ENCODE measurements at regions not wholly inside any gene's neighbourhood (a gene's known extent, or its start where the extent isn't known, plus 50 kb on each side); places are given as distances from the start of the nearest gene placed in this dataset.

DNA sequence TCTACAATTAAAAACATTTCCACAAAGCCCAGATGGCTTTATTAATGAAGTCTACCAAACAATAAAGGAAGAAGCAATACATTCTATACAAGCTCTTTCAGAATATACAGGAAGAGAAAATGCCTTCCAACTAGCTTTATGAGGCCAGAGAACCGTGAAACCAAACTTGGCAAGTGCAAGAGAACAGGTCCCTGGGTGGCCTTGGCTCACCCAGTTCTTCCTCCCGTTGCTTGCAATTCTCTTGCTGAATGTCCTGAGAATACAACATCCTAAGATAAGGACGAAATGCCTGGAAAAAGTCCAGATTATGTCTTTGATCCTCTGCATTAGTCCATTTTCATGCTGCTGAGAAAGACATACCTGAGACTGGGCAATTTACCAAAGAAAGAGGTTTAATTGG, 204.9 kb downstream of the MAD2L1 start:
- Histone ChIP-seq H3K4me1 (ENCODE audit: insufficient read depth, low read length, poor library complexity, severe bottlenecking) (no peaks in the 10 kb centered on the region), H2AFZ (ENCODE audit: low read length) (no peak overlapping the region)
- no peak for TF ChIP-seq EZH2phosphoT487 (IDR thresholded peaks at IDR 0.05; ENCODE audit: borderline replicate concordance)
- TF ChIP-seq, protein P1, sequence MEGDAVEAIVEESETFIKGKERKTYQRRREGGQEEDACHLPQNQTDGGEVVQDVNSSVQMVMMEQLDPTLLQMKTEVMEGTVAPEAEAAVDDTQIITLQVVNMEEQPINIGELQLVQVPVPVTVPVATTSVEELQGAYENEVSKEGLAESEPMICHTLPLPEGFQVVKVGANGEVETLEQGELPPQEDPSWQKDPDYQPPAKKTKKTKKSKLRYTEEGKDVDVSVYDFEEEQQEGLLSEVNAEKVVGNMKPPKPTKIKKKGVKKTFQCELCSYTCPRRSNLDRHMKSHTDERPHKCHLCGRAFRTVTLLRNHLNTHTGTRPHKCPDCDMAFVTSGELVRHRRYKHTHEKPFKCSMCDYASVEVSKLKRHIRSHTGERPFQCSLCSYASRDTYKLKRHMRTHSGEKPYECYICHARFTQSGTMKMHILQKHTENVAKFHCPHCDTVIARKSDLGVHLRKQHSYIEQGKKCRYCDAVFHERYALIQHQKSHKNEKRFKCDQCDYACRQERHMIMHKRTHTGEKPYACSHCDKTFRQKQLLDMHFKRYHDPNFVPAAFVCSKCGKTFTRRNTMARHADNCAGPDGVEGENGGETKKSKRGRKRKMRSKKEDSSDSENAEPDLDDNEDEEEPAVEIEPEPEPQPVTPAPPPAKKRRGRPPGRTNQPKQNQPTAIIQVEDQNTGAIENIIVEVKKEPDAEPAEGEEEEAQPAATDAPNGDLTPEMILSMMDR (conservative IDR thresholded peaks at IDR 0.05; ENCODE audit: low read length): no peak

DNA sequence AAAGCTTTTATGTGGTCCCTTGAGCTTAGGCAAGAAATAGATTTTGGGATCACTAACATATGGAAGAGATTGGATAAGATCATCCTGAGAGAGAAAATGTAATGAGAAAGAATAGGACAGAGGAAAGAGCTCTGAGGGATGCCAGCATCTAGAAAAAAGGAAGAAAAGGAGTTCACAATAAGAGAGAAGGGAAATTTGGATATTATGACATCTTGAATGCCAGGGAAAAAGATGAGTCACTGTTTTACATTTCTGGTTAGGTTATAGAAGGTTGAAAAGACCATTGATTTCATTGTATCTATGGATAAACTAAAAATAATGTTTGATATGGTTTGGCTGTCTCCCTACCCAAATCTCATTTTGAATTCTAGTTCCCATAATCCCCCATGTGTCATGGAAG, 208.5 kb downstream of the MAD2L1 start:
- Histone ChIP-seq H3K9ac (ENCODE audit: low read depth, low read length, poor library complexity, severe bottlenecking) (no peak overlapping the region), H3K36me3 (ENCODE audit: insufficient read depth, low read length) (no peaks in the 10 kb centered on the region), H4K20me1 (ENCODE audit: insufficient read depth, low read length, poor library complexity, severe bottlenecking) (no peaks in the 10 kb centered on the region), H3F3A (ENCODE audit: low read depth) (no peaks in the 10 kb centered on the region), H3K4me2 (ENCODE audit: low read depth, low read length, poor library complexity, severe bottlenecking) (no peak overlapping the region), H3K27me3 (ENCODE audit: insufficient read depth, low read length, poor library complexity, severe bottlenecking) (no peaks in the 10 kb centered on the region), H3K9me2 (replicated peaks; ENCODE audit: low read depth, low read length) (no peaks in the 10 kb centered on the region), H3K9me3 (ENCODE audit: insufficient read depth, low read depth, low read length) (no peaks in the 10 kb centered on the region), H3K4me1 (ENCODE audit: insufficient read depth, low read length, poor library complexity, severe bottlenecking) (no peaks in the 10 kb centered on the region), H3K4me3 (ENCODE audit: low read length, poor library complexity, severe bottlenecking) (no peak overlapping the region), H3K79me2 (ENCODE audit: insufficient read depth, low read length) (no peaks in the 10 kb centered on the region), H2AFZ (ENCODE audit: low read length) (no peak overlapping the region)
- TF ChIP-seq EZH2phosphoT487 (IDR thresholded peaks at IDR 0.05; ENCODE audit: borderline replicate concordance): no peak
- TF ChIP-seq, protein P1 (conservative IDR thresholded peaks at IDR 0.05; ENCODE audit: low read length): no peak

More for the DNA sequence above, 204.9 kb downstream of the MAD2L1 start:
- no peak overlapping the region for H3K9ac ChIP-seq (ENCODE audit: low read depth, low read length, poor library complexity, severe bottlenecking)
- no peak overlapping the region for H3K4me3 ChIP-seq (ENCODE audit: low read length, poor library complexity, severe bottlenecking)
- H3K4me2 ChIP-seq (ENCODE audit: low read depth, low read length, poor library complexity, severe bottlenecking): no peak overlapping the region
- H3F3A ChIP-seq (ENCODE audit: low read depth): no peaks in the 10 kb centered on the region
- H4K20me1 ChIP-seq (ENCODE audit: insufficient read depth, low read length, poor library complexity, severe bottlenecking): no peaks in the 10 kb centered on the region
- H3K9me2 ChIP-seq (replicated peaks; ENCODE audit: low read depth, low read length): no peaks in the 10 kb centered on the region
- no peaks in the 10 kb centered on the region for H3K9me3 ChIP-seq (ENCODE audit: insufficient read depth, low read depth, low read length)
- H3K79me2 ChIP-seq (ENCODE audit: insufficient read depth, low read length): no peaks in the 10 kb centered on the region
- no peaks in the 10 kb centered on the region for H3K27me3 ChIP-seq (ENCODE audit: insufficient read depth, low read length, poor library complexity, severe bottlenecking)
- H3K36me3 ChIP-seq (ENCODE audit: insufficient read depth, low read length): no peaks in the 10 kb centered on the region

DNA sequence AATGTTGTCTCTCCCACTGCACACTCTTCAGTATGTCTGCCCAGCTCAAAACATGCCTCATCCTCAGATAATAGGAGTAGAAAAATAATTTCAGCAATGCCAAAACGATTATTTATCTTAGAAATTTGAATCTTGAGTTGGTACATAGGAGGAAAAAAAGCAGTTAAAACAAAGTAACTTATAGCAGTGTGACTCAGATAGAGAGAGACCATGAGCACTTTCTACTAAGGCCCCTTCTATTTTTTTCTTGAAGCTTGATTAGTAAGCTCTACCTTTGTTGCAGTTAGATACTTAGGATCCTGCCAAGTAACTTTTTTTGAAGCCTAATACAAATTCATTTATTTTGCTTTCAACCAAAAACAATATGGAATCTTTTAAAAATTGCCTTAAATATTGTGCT, 212.3 kb downstream of the MAD2L1 start:
- Histone ChIP-seq H2AFZ (ENCODE audit: low read length) (no peak overlapping the region), H3K9me2 (replicated peaks; ENCODE audit: low read depth, low read length) (no peaks in the 10 kb centered on the region), H3K4me1 (ENCODE audit: insufficient read depth, low read length, poor library complexity, severe bottlenecking) (no peaks in the 10 kb centered on the region), H3K27me3 (ENCODE audit: insufficient read depth, low read length, poor library complexity, severe bottlenecking) (no peaks in the 10 kb centered on the region), H3K9me3 (ENCODE audit: insufficient read depth, low read depth, low read length) (no peaks in the 10 kb centered on the region), H3K4me2 (ENCODE audit: low read depth, low read length, poor library complexity, severe bottlenecking) (no peak overlapping the region), H4K20me1 (ENCODE audit: insufficient read depth, low read length, poor library complexity, severe bottlenecking) (no peaks in the 10 kb centered on the region), H3F3A (ENCODE audit: low read depth) (no peaks in the 10 kb centered on the region), H3K4me3 (ENCODE audit: low read length, poor library complexity, severe bottlenecking) (no peak overlapping the region), H3K79me2 (ENCODE audit: insufficient read depth, low read length) (no peaks in the 10 kb centered on the region), H3K36me3 (ENCODE audit: insufficient read depth, low read length) (no peaks in the 10 kb centered on the region), H3K9ac (ENCODE audit: low read depth, low read length, poor library complexity, severe bottlenecking) (no peak overlapping the region)
- TF ChIP-seq, protein P1 (conservative IDR thresholded peaks at IDR 0.05; ENCODE audit: low read length): no peak
- TF ChIP-seq EZH2phosphoT487 (IDR thresholded peaks at IDR 0.05; ENCODE audit: borderline replicate concordance): no peak
